T-cell (primary cell): ENCODE measurements at regions not wholly inside any gene's neighbourhood (a gene's known extent, or its start where the extent isn't known, plus 50 kb on each side); places are given as distances from the start of the nearest gene placed in this dataset.
"Not testable (repeated sequence)": the region's sequence is repeated elsewhere in the genome, so short reads cannot be mapped to it uniquely, and the experiment has no call there.

Experiments used
- ATAC-seq, 4 experiments: fragments of 200-7000 bp in 3 of 4; fragments of 150-1000 bp in 1 of 4; cut with Tn5 transposase; replicated peaks in 1 of 4; 1 replicate in 3 of 4; 2 replicates in 1 of 4; pipeline ENCODE4 v1.10.0; 2021; ENCODE audit warnings: moderate library complexity in 3 of 4, mild to moderate bottlenecking in 2 of 4, moderate number of reproducible peaks in 1 of 4
- CTCF ChIA-PET, 2 donors: fragments of 300-600 bp; sonication (Branson Sonifier 250); formaldehyde crosslinking; loops; one replicate each; lab custom pipeline; 2022; ENCODE audit warnings: antibody characterized with exemption in 2 of 2; lab: Charles Lee
- POLR2A ChIA-PET, 2 donors: fragments of 300-600 bp; sonication (Branson Sonifier 250); formaldehyde crosslinking; loops; one replicate each; lab custom pipeline; 2022; ENCODE audit warnings: antibody characterized with exemption in 2 of 2; lab: Charles Lee
- DNase-seq, 35 experiments: peaks; one replicate each; pipeline versions ENCODE4 v3.0.0 to v3.0.0-alpha.2; 2013 to 2023
- H3K27ac ChIP-seq: one replicate; pipeline ENCODE4 v1.5.1; 2013; ENCODE audit warnings: low read length
- H3K27me3 ChIP-seq, 2 experiments: replicated peaks in 1 of 2; 1 replicate in 1 of 2; 2 replicates in 1 of 2; pipeline versions ENCODE4 v1.6.1 to v1.7.0; 2013; ENCODE audit warnings: low read length in 1 of 2, mixed read lengths in 1 of 2; ENCODE audit not compliant: control insufficient read depth in 2 of 2, insufficient read depth in 2 of 2; ENCODE audit errors: extremely low read depth in 1 of 2
- H3K36me3 ChIP-seq, 2 donors: 1 replicate in 1 of 2; 2 replicates in 1 of 2; pipeline versions ENCODE4 v1.6.1 to v1.7.0; 2013; ENCODE audit warnings: low read length in 1 of 2; ENCODE audit not compliant: control insufficient read depth in 2 of 2, insufficient read depth in 1 of 2; ENCODE audit errors: extremely low read depth in 1 of 2
- H3K4me1 ChIP-seq, 2 experiments: 1 replicate in 1 of 2; 2 replicates in 1 of 2; pipeline versions ENCODE4 v1.6.1 to v1.7.0; 2013; ENCODE audit warnings: low read length in 2 of 2, mixed read lengths in 1 of 2; ENCODE audit not compliant: insufficient read depth in 2 of 2, control insufficient read depth in 1 of 2; ENCODE audit errors: extremely low read depth in 1 of 2
- H3K4me3 ChIP-seq, 2 donors: 1 replicate in 1 of 2; 2 replicates in 1 of 2; pipeline versions ENCODE4 v1.5.1 to v1.7.0; 2013; ENCODE audit warnings: mild to moderate bottlenecking in 2 of 2, low read length in 1 of 2, moderate library complexity in 1 of 2; ENCODE audit not compliant: control insufficient read depth in 1 of 2; ENCODE audit errors: extremely low read depth in 1 of 2
- H3K9me3 ChIP-seq: 2 replicates; pipeline ENCODE4 v1.7.0; 2013
- H3K27ac Mint-ChIP-seq, 2 donors: one replicate each; pipeline ENCODE4 v1.8.0; 2020 to 2021; ENCODE audit warnings: mild to moderate bottlenecking in 2 of 2, mixed read lengths in 2 of 2
- H3K27me3 Mint-ChIP-seq, 2 donors: one replicate each; pipeline ENCODE4 v1.8.0; 2021 to 2022; ENCODE audit warnings: mixed read lengths in 2 of 2
- H3K36me3 Mint-ChIP-seq: one replicate; pipeline ENCODE4 v1.8.0; 2021; ENCODE audit warnings: mixed read lengths
- H3K4me1 Mint-ChIP-seq, 3 donors: one replicate each; pipeline ENCODE4 v1.8.0; 2020 to 2022; ENCODE audit warnings: mixed read lengths in 3 of 3, mild to moderate bottlenecking in 1 of 3
- H3K4me3 Mint-ChIP-seq, 3 donors: one replicate each; pipeline ENCODE4 v1.8.0; 2020 to 2022; ENCODE audit warnings: mild to moderate bottlenecking in 3 of 3, mixed read lengths in 3 of 3, moderate library complexity in 3 of 3
- H3K9me3 Mint-ChIP-seq, 3 donors: one replicate each; pipeline ENCODE4 v1.8.0; 2020 to 2022; ENCODE audit warnings: mixed read lengths in 3 of 3
- WGBS: methylation state at CpG from one replicate; pipeline ENCODE4 v1.1.5; 2013; ENCODE audit warnings: missing lambda C conversion rate; ENCODE audit not compliant: insufficient coverage; 5-methylcytosine and 5-hydroxymethylcytosine counted together

- CTCF ChIA-PET, H3K4me3 Mint-ChIP-seq, H3K9me3 ChIP-seq, H3K27me3 Mint-ChIP-seq, H3K36me3 ChIP-seq, H3K36me3 Mint-ChIP-seq, H3K27me3 ChIP-seq, ATAC-seq, DNase-seq, H3K27ac Mint-ChIP-seq, H3K4me1 Mint-ChIP-seq, H3K4me1 ChIP-seq, H3K27ac ChIP-seq, H3K4me3 ChIP-seq: not testable (repeated sequence)
- WGBS: no CpG with 5 or more reads among the region's 1 CpG
- POLR2A ChIA-PET: interaction anchor here in 1 of 2 donors (0.7 kb wide), 1 partner anchor 172 kb away, joined by 3 read pairs; no protein-coding TSS in a partner anchor
- H3K9me3 Mint-ChIP-seq: peaks cover 25 to 35% (median 29%) of the 10 kb centered on the region in 3 donors
Measured at GRCh38 chr12:59273561-59273960, 322.3 kb upstream of the SLC16A7 start.

GRCh38 chr12:59268295-59268809, 327.5 kb upstream of the SLC16A7 start:
- Mint-ChIP-seq H3K36me3 (no peaks in the 10 kb centered on the region), H3K27me3 (no peaks in the 10 kb centered on the region), H3K27ac (no peak overlapping the region), H3K4me1 (no peaks in the 10 kb centered on the region), H3K9me3 (peaks cover 25 to 29% (median 25%) of the 10 kb centered on the region in 3 donors), H3K4me3 (no peak overlapping the region)
- DNase-seq (no peak), ATAC-seq (no peak)
- Histone ChIP-seq H3K27ac (no peak overlapping the region), H3K27me3 (no peaks in the 10 kb centered on the region), H3K4me1 (no peaks in the 10 kb centered on the region), H3K9me3 (no peaks in the 10 kb centered on the region), H3K4me3 (no peak overlapping the region), H3K36me3 (no peaks in the 10 kb centered on the region)
- WGBS: no CpG with 5 or more reads among the region's 2 CpGs
- POLR2A ChIA-PET: no interaction called here
- CTCF ChIA-PET: no interaction called here

- Mint-ChIP-seq H3K9me3 (peaks cover 0 to 4% (median 3%) of the 10 kb centered on the region in 3 donors), H3K4me3 (no peak overlapping the region), H3K27ac (no peak overlapping the region), H3K4me1 (no peaks in the 10 kb centered on the region), H3K27me3 (no peaks in the 10 kb centered on the region), H3K36me3 (no peaks in the 10 kb centered on the region)
- Histone ChIP-seq H3K9me3 (no peaks in the 10 kb centered on the region), H3K27me3 (no peaks in the 10 kb centered on the region), H3K27ac (no peak overlapping the region), H3K4me1 (no peaks in the 10 kb centered on the region), H3K36me3 (no peaks in the 10 kb centered on the region), H3K4me3 (no peak overlapping the region)
- WGBS: no CpG with 5 or more reads among the region's 2 CpGs
- ChIA-PET CTCF (no interaction called here), POLR2A (no interaction called here)
- no peak for ATAC-seq
- no peak for DNase-seq
Measured at GRCh38 chr12:59260202-59260601, 335.6 kb upstream of the SLC16A7 start.

GRCh38 chr12:59252731-59253130, 332.4 kb upstream of the LRIG3 start:
- CTCF ChIA-PET: no interaction called here
- H3K9me3 ChIP-seq: no peaks in the 10 kb centered on the region
- Mint-ChIP-seq H3K9me3 (peaks cover 17 to 27% (median 18%) of the 10 kb centered on the region in 3 donors), H3K27ac (no peak overlapping the region), H3K27me3 (no peaks in the 10 kb centered on the region), H3K36me3 (no peaks in the 10 kb centered on the region), H3K4me3 (no peak overlapping the region), H3K4me1 (no peaks in the 10 kb centered on the region)
- H3K27me3 ChIP-seq: no peaks in the 10 kb centered on the region
- ATAC-seq (no peak), DNase-seq (no peak)
- no peak overlapping the region for H3K4me3 ChIP-seq
- H3K27ac ChIP-seq: no peak overlapping the region
- POLR2A ChIA-PET: no interaction called here
- H3K4me1 ChIP-seq: no peaks in the 10 kb centered on the region
- no peaks in the 10 kb centered on the region for H3K36me3 ChIP-seq

- Histone ChIP-seq H3K27me3 (no peaks in the 10 kb centered on the region), H3K4me3 (no peak overlapping the region), H3K36me3 (no peaks in the 10 kb centered on the region), H3K9me3 (no peaks in the 10 kb centered on the region), H3K4me1 (no peaks in the 10 kb centered on the region), H3K27ac (no peak overlapping the region)
- Mint-ChIP-seq H3K4me3 (no peak overlapping the region), H3K9me3 (peaks cover 14 to 28% (median 17%) of the 10 kb centered on the region in 3 donors), H3K4me1 (no peaks in the 10 kb centered on the region), H3K36me3 (no peaks in the 10 kb centered on the region), H3K27ac (no peak overlapping the region), H3K27me3 (no peaks in the 10 kb centered on the region)
- DNase-seq (no peak), ATAC-seq (no peak)
- CTCF ChIA-PET: no interaction called here
- POLR2A ChIA-PET: no interaction called here
Measured at GRCh38 chr12:59250766-59251165, 330.5 kb upstream of the LRIG3 start.

- POLR2A ChIA-PET: interaction anchor here in 1 of 2 donors (0.6 to 0.7 kb wide), 2 partner anchors 322 to 816 kb away, joined by 3 read pairs; no protein-coding TSS in a partner anchor
- CTCF ChIA-PET: interaction anchor here in 1 of 2 donors (0.8 kb wide), 1 partner anchor 10 kb away, joined by 8 read pairs; no protein-coding TSS in a partner anchor
- peaks cover 0 to 4% (median 0%) of the 10 kb centered on the region in 3 donors for H3K9me3 Mint-ChIP-seq
- H3K4me3 ChIP-seq: no peak overlapping the region
- H3K27ac ChIP-seq: no peak overlapping the region
- DNase-seq (no peak), ATAC-seq (no peak)
- H3K27ac Mint-ChIP-seq: no peak overlapping the region
- no peaks in the 10 kb centered on the region for H3K4me1 ChIP-seq
- no peaks in the 10 kb centered on the region for H3K36me3 ChIP-seq
- H3K4me1 Mint-ChIP-seq: no peaks in the 10 kb centered on the region
- H3K27me3 ChIP-seq: no peaks in the 10 kb centered on the region
- H3K36me3 Mint-ChIP-seq: no peaks in the 10 kb centered on the region
- no peaks in the 10 kb centered on the region for H3K27me3 Mint-ChIP-seq
- no peak overlapping the region for H3K4me3 Mint-ChIP-seq
- WGBS: no CpG with 5 or more reads among the region's 2 CpGs
- H3K9me3 ChIP-seq: no peaks in the 10 kb centered on the region
Measured at GRCh38 chr12:59240048-59240447, 319.7 kb upstream of the LRIG3 start.

- WGBS: 83% methylated on average over 5 of the region's 10 CpGs
- peaks cover 0 to 7% (median 4%) of the 10 kb centered on the region in 3 donors for H3K9me3 Mint-ChIP-seq
- H3K27me3 Mint-ChIP-seq: no peaks in the 10 kb centered on the region
Measured at GRCh38 chr12:59234391-59234790, 314.1 kb upstream of the LRIG3 start.

More at GRCh38 chr12:59234391-59234790, 314.1 kb upstream of the LRIG3 start:
- ChIA-PET POLR2A (no interaction called here), CTCF (no interaction called here)
- H3K36me3 Mint-ChIP-seq: no peaks in the 10 kb centered on the region
- Histone ChIP-seq H3K9me3 (no peaks in the 10 kb centered on the region), H3K4me1 (no peaks in the 10 kb centered on the region), H3K27ac (no peak overlapping the region), H3K4me3 (no peak overlapping the region), H3K27me3 (no peaks in the 10 kb centered on the region), H3K36me3 (no peaks in the 10 kb centered on the region)
- H3K4me3 Mint-ChIP-seq: no peak overlapping the region
- DNase-seq (no peak), ATAC-seq (no peak)
- no peaks in the 10 kb centered on the region for H3K4me1 Mint-ChIP-seq
- no peak overlapping the region for H3K27ac Mint-ChIP-seq
